HG03196 (cell line): ENCODE measurements at regions not wholly inside any gene's neighbourhood (a gene's known extent, or its start where the extent isn't known, plus 50 kb on each side); places are given as distances from the start of the nearest gene placed in this dataset.

Experiments used
- ATAC-seq: cut with Tn5 transposase; IDR thresholded peaks from one replicate; pipeline ENCODE4 v1.9.1; 2021; ENCODE audit not compliant: unreplicated experiment

- ATAC-seq = no peak
Observed at GRCh38 chr9:88326936-88327335, 61.3 kb upstream of the SPIN1 start.

DNA sequence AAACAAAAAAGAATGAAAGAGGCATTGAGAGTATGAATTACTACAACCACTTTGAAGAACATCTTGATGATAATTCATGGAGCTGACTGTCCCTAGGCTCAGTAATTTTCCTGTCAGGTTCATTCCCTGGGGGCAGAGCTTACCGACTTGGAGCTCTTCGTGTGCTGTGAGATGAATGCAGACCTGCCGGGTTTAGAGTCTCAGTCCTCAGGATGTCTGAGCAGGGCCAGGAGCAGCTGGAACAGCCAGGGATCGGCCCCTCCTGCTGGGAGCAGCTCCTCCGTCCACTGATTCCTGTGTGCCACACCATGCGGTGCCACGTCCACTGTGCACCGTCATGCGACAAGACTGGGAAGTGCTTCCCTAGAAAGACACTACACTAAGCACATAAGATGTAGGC is 62.2 kb upstream of the SPIN1 start:
- ATAC-seq = no peak

GRCh38 chr9:88322906-88323566 is 65.2 kb upstream of the SPIN1 start:
- no peak for ATAC-seq

GRCh38 chr9:88321764-88322163 is 66.5 kb upstream of the SPIN1 start:
- ATAC-seq = no peak

DNA sequence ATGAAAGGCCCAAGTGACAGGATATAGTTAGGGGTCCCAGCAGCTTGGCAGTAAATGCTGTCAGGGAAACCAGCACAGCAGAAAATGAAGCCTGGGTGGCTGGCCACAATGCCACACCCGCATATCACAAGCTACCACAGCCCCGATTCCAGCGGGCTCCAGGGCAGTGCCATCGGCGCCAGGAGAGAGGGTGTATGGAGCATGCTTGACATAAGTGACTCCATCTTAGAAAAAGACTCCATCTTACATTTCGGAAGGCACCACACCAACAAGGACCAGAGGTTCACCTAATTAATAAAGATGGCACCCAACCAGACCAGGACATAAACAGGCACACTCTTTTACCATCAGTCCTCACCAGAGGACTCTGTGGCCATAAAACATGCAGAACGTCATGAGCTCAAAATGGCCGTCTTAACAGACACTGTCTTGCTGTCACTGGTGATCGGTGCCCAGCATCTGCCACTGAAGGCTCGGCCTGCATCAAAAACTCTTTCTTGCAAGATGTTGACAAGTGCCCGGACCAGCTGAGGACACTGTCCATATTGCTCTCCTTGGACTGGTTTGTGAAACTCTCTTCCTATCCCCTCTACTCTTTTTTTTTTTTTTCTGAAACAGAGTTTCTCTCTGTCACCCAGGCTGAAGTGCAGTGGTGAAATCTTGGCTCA is 67.4 kb upstream of the SPIN1 start:
- no peak for ATAC-seq

DNA sequence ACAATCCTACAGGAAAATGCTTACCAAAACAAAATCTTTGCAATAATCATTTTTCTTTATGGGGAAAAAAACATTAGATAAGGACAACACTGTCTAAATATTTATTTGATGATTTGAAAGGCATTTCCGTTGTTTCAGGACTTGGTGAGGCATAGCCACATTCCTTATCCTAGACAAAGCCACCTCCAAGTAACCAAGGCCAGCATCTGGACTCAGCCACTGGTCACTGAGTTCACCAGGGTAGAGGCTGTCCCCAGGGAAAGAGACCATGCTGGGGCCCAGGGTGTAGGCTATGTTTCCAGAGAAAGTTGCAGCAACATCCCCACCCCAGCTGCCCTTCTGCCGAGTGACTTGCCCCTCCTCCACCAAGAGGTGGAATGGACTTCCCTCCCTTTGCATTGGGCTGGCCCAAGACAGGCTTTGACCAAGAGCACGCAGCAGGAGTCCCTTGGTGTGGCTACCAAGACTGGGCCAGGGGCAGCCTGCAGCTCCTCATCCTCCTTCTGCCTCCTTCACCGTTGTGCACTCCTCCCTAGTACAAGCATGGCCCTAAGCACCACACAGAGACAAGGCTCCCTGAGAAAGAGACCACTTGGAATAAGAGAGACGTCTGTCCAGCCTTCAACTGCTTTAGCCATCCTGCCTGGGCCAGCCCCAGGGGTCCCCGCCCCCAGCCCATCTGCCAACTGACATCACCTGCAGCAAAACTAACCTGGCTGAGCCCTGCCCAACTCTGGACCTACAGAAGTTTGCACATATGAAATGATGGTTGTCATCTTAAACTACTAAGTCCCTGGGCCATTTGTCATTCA is 68.1 kb upstream of the SPIN1 start:
- no peak for ATAC-seq

- no peak for ATAC-seq
Observed at GRCh38 chr9:88313364-88314220, 74.7 kb upstream of the SPIN1 start.

DNA sequence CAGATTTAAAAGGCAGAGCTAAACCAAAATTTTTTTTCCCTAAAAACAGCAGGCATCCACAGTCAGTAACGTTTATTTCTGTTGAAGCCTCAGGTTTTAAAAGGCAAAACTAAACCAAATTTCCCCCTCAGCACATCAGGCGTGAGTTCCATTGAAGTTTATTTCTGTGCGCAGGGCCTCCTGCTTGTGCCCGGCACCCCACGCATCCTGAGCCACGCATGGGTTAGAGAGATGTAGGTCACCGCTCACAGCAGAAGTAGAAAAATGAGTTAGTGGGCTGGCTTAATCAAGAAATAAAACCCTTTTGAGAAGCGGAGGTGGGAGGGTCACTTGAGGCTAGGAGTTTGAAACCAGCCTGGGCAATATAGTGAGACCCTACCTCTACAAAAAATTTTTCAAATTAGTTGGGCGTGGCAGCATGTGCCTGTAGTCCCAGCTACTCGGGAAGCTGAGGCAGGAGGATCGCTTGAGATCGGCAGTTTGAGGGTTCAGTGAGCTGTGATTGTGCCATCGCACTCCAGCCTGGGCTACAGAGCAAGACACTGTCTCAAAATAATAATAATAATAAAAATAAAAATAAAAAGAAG is 75.6 kb upstream of the SPIN1 start:
- no peak for ATAC-seq

- no peak for ATAC-seq
Observed at GRCh38 chr9:88312045-88312444, 76.2 kb upstream of the SPIN1 start.

DNA sequence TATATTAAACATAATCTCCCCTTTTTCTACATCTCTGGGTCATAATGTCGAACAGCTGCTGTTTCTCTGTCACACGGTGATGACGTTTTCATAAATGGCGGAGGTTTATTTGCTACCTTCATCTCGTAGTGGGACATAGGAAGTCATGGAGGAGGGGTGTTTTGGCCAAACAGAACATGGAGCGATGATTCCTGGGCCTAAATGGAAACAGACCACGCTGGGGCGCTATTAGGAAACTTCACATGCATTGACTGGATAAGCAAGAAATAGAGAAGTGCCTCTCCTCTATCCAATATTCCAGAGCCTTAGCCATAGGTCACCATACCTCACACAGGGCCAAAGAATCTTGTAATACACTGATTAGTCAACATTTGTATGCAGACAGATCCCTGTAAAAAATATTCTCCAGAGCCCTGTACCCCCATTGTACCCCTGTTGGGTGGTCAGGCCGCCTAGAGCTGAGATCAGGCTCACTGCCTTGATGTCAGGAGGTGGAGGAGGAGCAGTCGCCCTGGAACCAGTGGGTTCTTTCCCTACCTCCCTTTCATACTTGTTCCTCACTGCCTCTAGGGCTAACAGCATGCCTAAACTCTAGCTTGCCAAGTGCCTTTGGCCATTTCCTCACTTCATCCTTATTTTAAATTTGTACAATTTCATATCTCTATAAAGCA is 77.8 kb upstream of the SPIN1 start:
- no peak for ATAC-seq

GRCh38 chr9:88308831-88309560 is 79.2 kb upstream of the SPIN1 start:
- ATAC-seq = no peak

- ATAC-seq = no peak
Observed at GRCh38 chr9:88307136-88307535, 81.1 kb upstream of the SPIN1 start.

DNA sequence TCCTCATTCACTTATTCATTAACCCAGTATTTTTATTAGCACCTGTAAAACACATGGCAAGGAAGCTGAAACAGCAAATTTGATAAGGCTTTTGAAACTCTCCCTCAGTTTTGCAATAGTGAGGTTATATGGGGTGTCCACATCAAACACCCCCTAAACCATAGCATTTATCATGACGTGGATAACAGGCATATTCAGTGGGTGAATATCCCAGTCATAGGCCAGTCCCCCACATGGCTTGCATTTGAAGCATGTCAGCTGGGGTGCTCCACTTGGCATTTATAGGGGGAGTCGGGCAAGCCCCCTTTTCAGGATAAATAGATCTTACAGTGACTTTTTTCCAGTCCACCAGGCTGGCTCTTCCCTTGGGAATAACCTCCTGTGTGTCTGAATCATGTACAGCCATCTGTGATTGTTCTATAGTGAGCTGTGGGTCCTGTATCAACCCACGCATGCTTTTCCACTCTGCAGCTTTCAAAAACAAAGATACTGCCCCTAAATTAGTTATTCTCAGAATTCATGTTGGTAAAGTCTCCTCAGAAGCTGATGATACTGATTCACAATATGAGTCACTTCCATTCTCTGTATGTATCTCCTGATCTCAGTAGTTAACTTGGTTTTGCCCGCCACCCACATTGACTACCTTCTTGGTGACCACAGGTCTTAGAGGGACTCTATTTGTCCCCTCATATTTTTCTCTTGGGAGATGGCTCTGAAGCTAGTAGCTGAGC is 84.4 kb upstream of the SPIN1 start:
- ATAC-seq = peak; percentile 81

GRCh38 chr9:88302579-88303324 is 85.5 kb upstream of the SPIN1 start:
- no peak for ATAC-seq

DNA sequence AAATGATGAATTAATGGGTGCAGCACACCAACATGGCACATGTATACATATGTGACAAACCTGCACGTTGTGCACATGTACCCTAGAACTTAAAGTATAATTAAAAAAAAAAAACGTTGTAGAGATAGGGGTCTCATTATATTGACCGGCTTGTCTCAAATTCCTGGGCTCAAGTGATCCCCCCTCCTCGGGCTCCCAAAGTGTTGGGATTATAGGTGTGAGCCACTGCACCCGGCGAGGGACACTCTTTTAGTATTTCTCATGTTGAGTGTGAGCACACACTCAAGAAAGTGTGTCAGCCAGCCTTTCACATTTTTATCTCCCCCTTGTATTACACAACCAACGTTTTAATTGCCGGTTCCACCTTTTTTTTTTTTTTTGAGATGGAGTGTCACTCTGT is 87.7 kb upstream of the SPIN1 start:
- ATAC-seq = no peak

DNA sequence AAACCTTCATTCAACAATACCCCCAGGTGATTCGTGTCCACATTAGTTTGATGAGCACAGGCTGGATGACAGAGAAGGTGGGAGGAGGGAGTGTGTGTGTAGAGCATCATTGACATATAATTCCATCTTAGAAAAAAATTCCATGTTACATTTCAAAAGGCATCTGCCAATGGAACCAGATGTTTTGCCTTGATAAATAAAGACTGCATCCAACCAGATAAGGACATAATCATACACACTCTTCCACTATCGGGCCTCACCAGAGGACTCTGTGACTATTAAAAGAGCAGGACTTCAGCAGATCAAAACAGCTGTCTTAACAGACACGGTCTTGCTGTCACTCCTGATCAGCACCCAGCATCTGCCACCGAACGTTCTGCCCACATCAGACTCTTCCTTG is 96.4 kb upstream of the SPIN1 start:
- ATAC-seq = no peak

DNA sequence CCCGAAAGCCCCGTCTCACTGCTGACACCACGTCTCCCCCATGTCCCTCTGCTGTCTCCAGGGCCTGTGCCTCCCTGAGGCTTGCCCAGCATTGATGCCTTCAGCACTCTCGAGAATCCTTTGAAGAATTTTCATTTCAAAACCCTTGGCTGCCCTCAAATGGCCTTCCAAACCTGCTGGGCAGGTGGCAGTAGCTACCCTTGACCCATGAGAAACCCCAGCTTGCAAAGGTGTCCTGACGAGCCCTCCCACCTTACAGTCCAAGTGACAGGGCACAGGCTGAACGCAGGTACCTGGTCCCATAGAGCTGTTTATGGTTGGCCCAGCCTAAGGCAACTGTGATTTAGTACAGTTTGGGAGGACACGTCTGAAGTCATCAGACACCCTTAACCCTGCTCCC is 97.2 kb upstream of the SPIN1 start:
- no peak for ATAC-seq

- no peak for ATAC-seq
Observed at GRCh38 chr9:88289532-88289931, 98.7 kb upstream of the SPIN1 start.
